HG02571 (cell line): ENCODE measurements at regions not wholly inside any gene's neighbourhood (a gene's known extent, or its start where the extent isn't known, plus 50 kb on each side); places are given as distances from the start of the nearest gene placed in this dataset.
"Not testable (repeated sequence)": the region's sequence is repeated elsewhere in the genome, so short reads cannot be mapped to it uniquely, and the experiment has no call there.

Experiments used
- ATAC-seq: cut with Tn5 transposase; IDR thresholded peaks from one replicate; pipeline ENCODE4 v1.9.1; 2021; ENCODE audit warnings: mild to moderate bottlenecking, moderate library complexity; ENCODE audit not compliant: unreplicated experiment

- no peak for ATAC-seq
Observed at GRCh38 chr10:65786279-65786678, 1139.6 kb upstream of the LRRTM3 start.

- no peak for ATAC-seq
Observed at GRCh38 chr10:65787571-65787970, 1138.3 kb upstream of the LRRTM3 start.

- no peak for ATAC-seq
Observed at GRCh38 chr10:65788271-65788670, 1137.6 kb upstream of the LRRTM3 start.

GRCh38 chr10:65791979-65792378 is 1133.9 kb upstream of the LRRTM3 start:
- ATAC-seq = no peak

GRCh38 chr10:65793738-65794425 is 1132.0 kb upstream of the LRRTM3 start:
- no peak for ATAC-seq

GRCh38 chr10:65794861-65795260 is 1131.0 kb upstream of the LRRTM3 start:
- ATAC-seq = not testable (repeated sequence)

GRCh38 chr10:65796472-65796871 is 1129.4 kb upstream of the LRRTM3 start:
- ATAC-seq = no peak

GRCh38 chr10:65798133-65798532 is 1127.7 kb upstream of the LRRTM3 start:
- no peak for ATAC-seq

- ATAC-seq = no peak
Observed at GRCh38 chr10:65802391-65802790, 1123.4 kb upstream of the LRRTM3 start.

- no peak for ATAC-seq
Observed at GRCh38 chr10:65805511-65805910, 1120.3 kb upstream of the LRRTM3 start.

GRCh38 chr10:65805993-65806392 is 1119.8 kb upstream of the LRRTM3 start:
- ATAC-seq = no peak

- no peak for ATAC-seq
Observed at GRCh38 chr10:65808687-65809333, 1117.0 kb upstream of the LRRTM3 start.

GRCh38 chr10:65811931-65812525 is 1113.8 kb upstream of the LRRTM3 start:
- ATAC-seq = no peak

- ATAC-seq = no peak
Observed at GRCh38 chr10:65816536-65816935, 1109.3 kb upstream of the LRRTM3 start.

- no peak for ATAC-seq
Observed at GRCh38 chr10:65818990-65819389, 1106.8 kb upstream of the LRRTM3 start.

GRCh38 chr10:65827359-65827758 is 1098.5 kb upstream of the LRRTM3 start:
- no peak for ATAC-seq

GRCh38 chr10:65838811-65839210 is 1087.0 kb upstream of the LRRTM3 start:
- ATAC-seq = no peak

- no peak for ATAC-seq
Observed at GRCh38 chr10:65843203-65843602, 1082.6 kb upstream of the LRRTM3 start.

- no peak for ATAC-seq
Observed at GRCh38 chr10:65845916-65846315, 1079.9 kb upstream of the LRRTM3 start.

GRCh38 chr10:65846541-65846940 is 1079.3 kb upstream of the LRRTM3 start:
- no peak for ATAC-seq

GRCh38 chr10:65846949-65847348 is 1078.9 kb upstream of the LRRTM3 start:
- ATAC-seq = no peak
